BLaER1 treated with 17β-estradiol and CSF1 and Interleukin-3, amounts not matched to agents 10 nM and 100 nM (cell line): ENCODE measurements at regions not wholly inside any gene's neighbourhood (a gene's known extent, or its start where the extent isn't known, plus 50 kb on each side); places are given as distances from the start of the nearest gene placed in this dataset.
"Not testable (repeated sequence)": the region's sequence is repeated elsewhere in the genome, so short reads cannot be mapped to it uniquely, and the experiment has no call there.

Experiments used
- H3K27ac ChIP-seq, 11 experiments: shearing (Covaris generic); formaldehyde crosslinking; 2 replicates each; pipeline ENCODE4 v1.8.1; 2022
- H3K27me3 ChIP-seq, 11 experiments: shearing (Covaris generic); formaldehyde crosslinking; 2 replicates each; pipeline ENCODE4 v1.8.1; 2022
- H3K36me3 ChIP-seq, 11 experiments: shearing (Covaris generic); formaldehyde crosslinking; 2 replicates each; pipeline ENCODE4 v1.8.1; 2022
- H3K4me1 ChIP-seq, 10 experiments: shearing (Covaris generic); formaldehyde crosslinking; 2 replicates each; pipeline ENCODE4 v1.8.1; 2022
- H3K4me2 ChIP-seq, 11 experiments: shearing (Covaris generic); formaldehyde crosslinking; 2 replicates each; pipeline ENCODE4 v1.8.1; 2022
- H3K4me3 ChIP-seq, 10 experiments: shearing (Covaris generic); formaldehyde crosslinking; 2 replicates each; pipeline ENCODE4 v1.8.1; 2022
- H3K9ac ChIP-seq, 11 experiments: shearing (Covaris generic); formaldehyde crosslinking; 2 replicates each; pipeline ENCODE4 v1.8.1; 2022
- H3K9me3 ChIP-seq, 11 experiments: shearing (Covaris generic); formaldehyde crosslinking; replicated peaks in 1 of 11; 2 replicates each; pipeline ENCODE4 v1.8.1; 2022
- H4K20me1 ChIP-seq, 11 experiments: shearing (Covaris generic); formaldehyde crosslinking; 2 replicates each; pipeline ENCODE4 v1.8.1; 2022
- Cebpa-rat ChIP-seq, 11 experiments: shearing (Covaris generic); IDR thresholded peaks; 2 replicates each; pipeline ENCODE4 v1.8.1; 2022

DNA sequence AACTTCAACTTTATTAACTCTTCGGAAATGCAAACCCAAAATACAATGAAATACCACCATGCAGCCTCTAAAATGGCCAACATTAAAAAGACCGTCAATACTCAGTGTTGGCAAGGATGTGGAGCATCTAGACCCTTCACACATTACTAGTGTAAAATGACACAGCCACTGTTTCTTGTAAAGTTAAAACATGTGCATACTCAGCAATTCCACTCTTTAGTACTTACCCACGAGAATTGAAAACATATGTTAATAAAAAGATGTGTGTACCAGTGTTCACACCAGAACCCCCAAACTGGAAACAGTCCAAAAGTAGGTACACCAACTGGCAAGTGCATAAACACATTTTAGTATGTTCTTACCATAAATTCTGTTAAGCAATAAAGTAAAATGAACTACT lies 294.7 kb downstream of the PLK2 start:
- H3K27ac ChIP-seq, result no peak overlapping the region
- TF ChIP-seq Cebpa-rat (IDR thresholded peaks at IDR 0.05), result no peak
- no peaks in the 10 kb centered on the region for H4K20me1 ChIP-seq
- no peaks in the 10 kb centered on the region for H3K36me3 ChIP-seq
- no peak overlapping the region for H3K9ac ChIP-seq
- H3K4me2 ChIP-seq, result no peak overlapping the region
- no peaks in the 10 kb centered on the region for H3K4me1 ChIP-seq
- H3K27me3 ChIP-seq, result no peaks in the 10 kb centered on the region
- H3K9me3 ChIP-seq, result no peaks in the 10 kb centered on the region
- H3K4me3 ChIP-seq, result no peak overlapping the region

GRCh38 chr5:58161889-58162288 lies 298.0 kb downstream of the PLK2 start:
- H3K36me3 ChIP-seq, H3K4me2 ChIP-seq: not testable (repeated sequence)

GRCh38 chr5:58156973-58157701 lies 302.7 kb downstream of the PLK2 start:
- H3K9me3 ChIP-seq, result no peaks in the 10 kb centered on the region
- no peaks in the 10 kb centered on the region for H4K20me1 ChIP-seq
- no peak overlapping the region for H3K4me3 ChIP-seq
- H3K36me3 ChIP-seq, result no peaks in the 10 kb centered on the region
- no peak overlapping the region; a peak in 1 of 22 replicates for H3K27ac ChIP-seq
- peaks cover 0 to 23% (median 18%) of the 10 kb centered on the region in 10 experiments; a peak in 15 of 20 replicates for H3K4me1 ChIP-seq
- peak overlapping the region in 3 of 11 experiments; percentile 1 to 19 (median 7); a peak in 3 of 22 replicates for H3K9ac ChIP-seq
- TF ChIP-seq Cebpa-rat (IDR thresholded peaks at IDR 0.05), result no peak
- peak overlapping the region in 9 of 11 experiments; percentile 30 to 71 (median 56); a peak in 18 of 22 replicates for H3K4me2 ChIP-seq
- no peaks in the 10 kb centered on the region for H3K27me3 ChIP-seq

More at GRCh38 chr5:58161889-58162288, 298.0 kb downstream of the PLK2 start:
- H4K20me1 ChIP-seq, H3K9ac ChIP-seq, H3K4me3 ChIP-seq, H3K9me3 ChIP-seq, H3K27me3 ChIP-seq, H3K27ac ChIP-seq: not testable (repeated sequence)
- H3K4me1 ChIP-seq, result peaks cover 0 to 11% (median 9%) of the 10 kb centered on the region in 10 experiments; a peak in 14 of 20 replicates

DNA sequence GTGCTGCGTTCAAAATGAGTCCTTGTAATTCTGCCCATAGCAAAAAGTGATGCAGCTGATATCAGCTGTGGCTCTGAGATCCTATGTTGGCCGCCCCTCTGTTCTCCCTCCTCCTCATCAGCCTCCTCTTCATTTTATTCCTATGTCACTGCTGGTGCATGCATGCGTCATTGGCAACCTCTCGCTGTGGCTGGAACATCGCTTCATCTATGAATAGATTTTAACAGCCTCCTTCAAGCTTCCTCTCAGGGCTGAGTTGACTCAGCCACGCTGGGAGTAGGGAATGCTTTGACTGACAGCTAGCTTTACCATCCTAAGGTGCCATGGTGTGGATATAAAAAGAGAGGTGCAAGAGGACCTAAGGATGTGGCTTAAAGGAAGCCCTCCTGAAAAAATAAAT lies 303.5 kb downstream of the PLK2 start:
- peak overlapping the region in 9 of 11 experiments; percentile 30 to 71 (median 56); a peak in 16 of 22 replicates for H3K4me2 ChIP-seq
- no peak overlapping the region for H3K9ac ChIP-seq
- H3K36me3 ChIP-seq, result no peaks in the 10 kb centered on the region
- H3K27me3 ChIP-seq, result no peaks in the 10 kb centered on the region
- no peak overlapping the region for H3K27ac ChIP-seq
- no peaks in the 10 kb centered on the region for H4K20me1 ChIP-seq
- no peak for TF ChIP-seq Cebpa-rat (IDR thresholded peaks at IDR 0.05)
- H3K9me3 ChIP-seq, result no peaks in the 10 kb centered on the region
- H3K4me3 ChIP-seq, result no peak overlapping the region
- H3K4me1 ChIP-seq, result peaks cover 0 to 23% (median 18%) of the 10 kb centered on the region in 10 experiments; a peak in 15 of 20 replicates

DNA sequence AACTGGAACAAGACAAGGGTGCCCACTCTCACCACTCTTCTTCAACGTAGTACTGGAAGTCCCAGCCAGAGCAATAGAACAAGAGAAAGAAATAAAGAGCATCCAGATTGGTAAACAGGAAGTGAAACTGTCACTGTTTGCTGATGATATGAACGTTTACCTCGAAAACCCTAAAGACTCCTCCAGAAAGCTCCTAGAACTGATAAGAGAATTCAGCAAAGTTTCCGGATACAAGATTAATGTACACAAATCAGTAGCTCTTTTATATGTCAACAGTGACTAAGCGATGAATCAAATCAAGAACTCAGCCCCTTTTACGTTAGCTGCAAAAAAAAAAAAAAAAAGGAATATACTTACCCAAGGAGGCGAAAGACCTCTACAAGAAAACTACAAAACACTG lies 306.6 kb downstream of the PLK2 start:
- no peak overlapping the region for H3K27ac ChIP-seq
- H3K9ac ChIP-seq, result no peak overlapping the region
- H3K4me2 ChIP-seq, result peak overlapping the region in 2 of 11 experiments; percentile 14 to 15; a peak in 2 of 22 replicates
- no peaks in the 10 kb centered on the region for H3K27me3 ChIP-seq
- H4K20me1 ChIP-seq, result no peaks in the 10 kb centered on the region
- no peaks in the 10 kb centered on the region for H3K9me3 ChIP-seq
- H3K4me1 ChIP-seq, result peaks cover 0 to 23% (median 18%) of the 10 kb centered on the region in 10 experiments; a peak in 15 of 20 replicates
- no peak overlapping the region for H3K4me3 ChIP-seq
- TF ChIP-seq Cebpa-rat (IDR thresholded peaks at IDR 0.05), result no peak
- no peaks in the 10 kb centered on the region for H3K36me3 ChIP-seq

DNA sequence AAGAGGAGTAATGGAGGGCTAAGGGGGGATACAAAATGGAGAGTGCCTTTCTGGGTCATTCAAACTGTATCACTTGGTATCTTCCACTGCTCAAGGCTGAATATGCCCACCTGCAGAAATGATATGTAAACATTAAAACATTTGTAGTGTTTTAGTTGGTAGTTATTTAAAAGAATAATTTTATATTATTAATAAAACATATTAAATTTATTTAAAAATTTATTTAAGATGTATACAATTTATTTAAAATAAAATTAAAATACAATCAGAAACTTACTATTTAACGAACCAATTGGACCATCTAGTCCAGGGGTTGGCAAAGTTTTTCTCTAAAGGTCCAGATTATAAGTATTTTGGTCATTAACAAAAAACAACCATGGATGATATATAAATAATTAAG lies 308.5 kb downstream of the PLK2 start:
- Histone ChIP-seq H3K4me3 (no peak overlapping the region), H4K20me1 (no peaks in the 10 kb centered on the region), H3K4me1 (peaks cover 0 to 9% (median 4%) of the 10 kb centered on the region in 10 experiments; a peak in 14 of 20 replicates)

DNA sequence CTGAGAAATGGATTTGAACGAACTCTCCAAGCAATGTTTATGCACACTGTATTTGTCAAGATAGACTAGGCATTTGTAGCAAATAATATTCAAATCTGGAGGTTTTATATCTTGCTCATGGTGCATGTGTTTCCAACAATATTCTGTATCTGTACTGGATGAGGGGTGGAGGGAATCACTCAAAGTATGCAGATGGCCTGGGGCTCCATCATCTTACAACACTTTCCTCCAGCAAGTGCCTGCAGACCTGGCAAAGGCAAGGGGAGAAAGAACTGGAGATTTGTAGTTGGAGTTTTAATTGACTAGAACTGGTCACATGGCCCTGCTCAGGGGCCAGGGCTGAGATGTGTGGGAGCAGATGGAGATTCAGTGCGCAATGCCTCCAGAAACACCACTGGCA lies 309.0 kb downstream of the PLK2 start:
- H3K27me3 ChIP-seq, result no peaks in the 10 kb centered on the region
- H3K9me3 ChIP-seq, result no peaks in the 10 kb centered on the region
- H3K4me1 ChIP-seq, result peaks cover 0 to 4% (median 0%) of the 10 kb centered on the region in 10 experiments; a peak in 4 of 20 replicates
- no peak overlapping the region for H3K27ac ChIP-seq
- no peak overlapping the region for H3K9ac ChIP-seq
- TF ChIP-seq Cebpa-rat (IDR thresholded peaks at IDR 0.05), result no peak
- no peaks in the 10 kb centered on the region for H4K20me1 ChIP-seq
- no peak overlapping the region for H3K4me3 ChIP-seq
- H3K36me3 ChIP-seq, result no peaks in the 10 kb centered on the region
- no peak overlapping the region for H3K4me2 ChIP-seq

More for the DNA sequence above, 308.5 kb downstream of the PLK2 start:
- TF ChIP-seq Cebpa-rat (IDR thresholded peaks at IDR 0.05), result no peak
- no peaks in the 10 kb centered on the region for H3K27me3 ChIP-seq
- H3K9me3 ChIP-seq, result no peaks in the 10 kb centered on the region
- H3K27ac ChIP-seq, result no peak overlapping the region
- no peak overlapping the region for H3K9ac ChIP-seq
- H3K36me3 ChIP-seq, result no peaks in the 10 kb centered on the region
- H3K4me2 ChIP-seq, result no peak overlapping the region

DNA sequence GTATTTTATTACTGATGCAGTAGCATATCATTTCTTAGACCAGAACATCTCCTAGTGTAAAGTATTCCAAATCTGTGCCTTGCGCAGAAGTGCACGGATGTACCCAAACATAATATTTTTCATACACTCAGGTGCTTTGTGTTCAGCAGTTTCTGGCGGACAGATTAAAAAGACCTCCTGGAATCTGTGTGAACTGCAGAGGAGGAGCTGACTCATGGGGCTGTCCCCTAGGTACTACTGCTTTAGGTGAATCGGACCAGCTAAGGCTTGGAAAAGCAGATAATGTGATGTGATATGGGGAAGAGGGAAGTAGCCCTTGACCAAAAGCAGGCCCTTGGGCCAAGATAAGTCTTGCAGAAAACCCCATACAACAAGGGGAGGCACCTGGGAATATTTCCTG lies 310.1 kb downstream of the PLK2 start:
- no peak overlapping the region for H3K4me2 ChIP-seq
- H3K27ac ChIP-seq, result no peak overlapping the region
- no peaks in the 10 kb centered on the region for H3K36me3 ChIP-seq
- H3K9me3 ChIP-seq, result no peaks in the 10 kb centered on the region
- H3K4me3 ChIP-seq, result no peak overlapping the region
- H4K20me1 ChIP-seq, result no peaks in the 10 kb centered on the region
- TF ChIP-seq Cebpa-rat (IDR thresholded peaks at IDR 0.05), result no peak
- H3K4me1 ChIP-seq, result peaks cover 0 to 4% (median 0%) of the 10 kb centered on the region in 10 experiments; a peak in 2 of 20 replicates
- H3K27me3 ChIP-seq, result no peaks in the 10 kb centered on the region
- no peak overlapping the region for H3K9ac ChIP-seq

DNA sequence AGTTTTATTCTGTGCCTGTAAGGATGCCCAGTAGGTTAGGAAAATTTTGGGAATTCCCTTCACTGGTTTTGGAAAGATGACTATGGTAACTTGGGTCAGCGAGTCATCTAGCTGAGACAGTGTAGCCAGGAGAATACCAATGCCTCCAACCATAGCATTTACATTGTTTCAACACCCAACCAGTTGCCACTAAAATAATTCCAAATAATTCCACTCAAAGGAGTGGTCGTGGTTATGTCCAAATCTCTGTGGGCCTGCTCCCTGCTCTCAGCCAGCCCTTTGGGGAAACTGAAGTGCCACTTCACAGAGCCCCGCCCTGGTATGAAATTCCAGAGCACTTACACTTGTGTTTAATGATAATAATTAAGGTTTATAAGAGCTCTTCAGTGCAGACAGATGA lies 310.5 kb downstream of the PLK2 start:
- peaks cover 0 to 4% (median 0%) of the 10 kb centered on the region in 10 experiments; a peak in 2 of 20 replicates for H3K4me1 ChIP-seq
- no peaks in the 10 kb centered on the region for H3K9me3 ChIP-seq
- H3K4me3 ChIP-seq, result no peak overlapping the region
- no peaks in the 10 kb centered on the region for H3K36me3 ChIP-seq
- H3K27ac ChIP-seq, result no peak overlapping the region
- H3K4me2 ChIP-seq, result no peak overlapping the region
- no peaks in the 10 kb centered on the region for H4K20me1 ChIP-seq
- no peak for TF ChIP-seq Cebpa-rat (IDR thresholded peaks at IDR 0.05)
- no peak overlapping the region for H3K9ac ChIP-seq
- H3K27me3 ChIP-seq, result no peaks in the 10 kb centered on the region
